A673 (cell line): ENCODE measurements at regions not wholly inside any gene's neighbourhood (a gene's known extent, or its start where the extent isn't known, plus 50 kb on each side); places are given as distances from the start of the nearest gene placed in this dataset.

Experiments used
- BruUV-seq: library from RNA; stranded (reverse); fragments of 400-500 nt; replicated peaks from 2 replicates; lab custom pipeline; 2021; lab: Mats Ljungman, UMichigan
- CTCF ChIA-PET: fragments of 300-600 bp; sonication (Branson Sonifier 250); formaldehyde crosslinking; loops from one replicate; lab custom pipeline; 2022; ENCODE audit warnings: antibody characterized with exemption; lab: Charles Lee
- POLR2A ChIA-PET: fragments of 300-600 bp; sonication (Branson Sonifier 250); formaldehyde crosslinking; loops from one replicate; lab custom pipeline; 2022; ENCODE audit warnings: antibody characterized with exemption; ENCODE audit not compliant: low non-redundant PET; lab: Charles Lee
- DNase-seq: peaks from one replicate; pipeline ENCODE4 v3.0.0-alpha.2; 2015; ENCODE audit warnings: low spot score
- H3K27ac ChIP-seq: fragments of 200-600 bp; sonication (generic); 2 replicates; pipeline ENCODE4 v1.5.1; 2016; ENCODE audit warnings: mixed run types, low read depth, mild to moderate bottlenecking, mixed read lengths, antibody characterized with exemption, low read length; ENCODE audit not compliant: poor library complexity, severe bottlenecking
- H3K27me3 ChIP-seq: fragments of 200-600 bp; sonication (generic); replicated peaks from 2 replicates; pipeline ENCODE4 v1.6.1; 2017; ENCODE audit warnings: mixed run types, low read depth, mild to moderate bottlenecking, mixed read lengths, antibody characterized with exemption, low read length; ENCODE audit not compliant: insufficient read depth, poor library complexity
- H3K36me3 ChIP-seq: fragments of 200-600 bp; sonication (generic); 2 replicates; pipeline ENCODE4 v1.6.1; 2016; ENCODE audit warnings: mixed run types, mild to moderate bottlenecking, mixed read lengths, antibody characterized with exemption, low read length; ENCODE audit not compliant: insufficient read depth, poor library complexity, severe bottlenecking
- H3K4me1 ChIP-seq: fragments of 200-600 bp; sonication (generic); 2 replicates; pipeline ENCODE4 v1.6.1; 2017; ENCODE audit warnings: mixed run types, mild to moderate bottlenecking, mixed read lengths, antibody characterized with exemption, low read length; ENCODE audit not compliant: insufficient read depth, poor library complexity, severe bottlenecking
- H3K4me3 ChIP-seq: fragments of 200-600 bp; sonication (generic); 2 replicates; pipeline ENCODE4 v1.5.1; 2016; ENCODE audit warnings: low read depth, mixed run types, mild to moderate bottlenecking, mixed read lengths, low read length; ENCODE audit not compliant: poor library complexity, severe bottlenecking
- H3K9me3 ChIP-seq: fragments of 200-600 bp; sonication (generic); 2 replicates; pipeline ENCODE4 v1.6.1; 2016; ENCODE audit warnings: mixed run types, low read depth, mild to moderate bottlenecking, mixed read lengths, antibody characterized with exemption, low read length; ENCODE audit not compliant: poor library complexity, severe bottlenecking
- CTCF ChIP-seq: fragments of 300-800, 200-600 bp; sonication (generic); conservative IDR thresholded peaks from 2 replicates; pipeline ENCODE4 v1.5.1; 2017; ENCODE audit warnings: low read depth, mild to moderate bottlenecking, antibody characterized with exemption, low read length, moderate library complexity, mixed read lengths
- EZH2 ChIP-seq: fragments of 200-600 bp; sonication (generic); IDR thresholded peaks from 2 replicates; pipeline ENCODE4 v1.6.1; 2017; ENCODE audit warnings: borderline replicate concordance, low read depth, mild to moderate bottlenecking, mixed read lengths, antibody characterized with exemption, low read length; ENCODE audit not compliant: poor library complexity, severe bottlenecking
- intact Hi-C: fragments of 100-400 bp; cut with micrococcal nuclease; formaldehyde crosslinking; loops from one replicate; pipeline ENCODE4 v1.10.0; 2022; ENCODE audit not compliant: unreplicated experiment

GRCh38 chr4:45324455-45325417 lies 598.4 kb upstream of the GNPDA2 start:
- no peak for TF ChIP-seq CTCF
- no peak for TF ChIP-seq EZH2
- POLR2A ChIA-PET = no interaction called here
- intact Hi-C loops = no loop called here
- no TSS peak for BruUV-seq
- Histone ChIP-seq H3K36me3 (no peaks in the 10 kb centered on the region), H3K4me3 (no peak overlapping the region), H3K27me3 (no peaks in the 10 kb centered on the region), H3K27ac (no peak overlapping the region), H3K9me3 (no peaks in the 10 kb centered on the region), H3K4me1 (no peaks in the 10 kb centered on the region)
- no peak for DNase-seq
- CTCF ChIA-PET = no interaction called here

GRCh38 chr4:45323453-45324058 lies 597.2 kb upstream of the GNPDA2 start:
- TF ChIP-seq CTCF (no peak), EZH2 (no peak)
- ChIA-PET CTCF (no interaction called here), POLR2A (no interaction called here)
- BruUV-seq = no TSS peak
- no peak for DNase-seq
- intact Hi-C loops = no loop called here
- H3K4me3 ChIP-seq = no peak overlapping the region
- H3K27me3 ChIP-seq = no peaks in the 10 kb centered on the region
- H3K36me3 ChIP-seq = no peaks in the 10 kb centered on the region
- no peaks in the 10 kb centered on the region for H3K4me1 ChIP-seq
- no peak overlapping the region for H3K27ac ChIP-seq
- H3K9me3 ChIP-seq = no peaks in the 10 kb centered on the region

- Histone ChIP-seq H3K9me3 (no peaks in the 10 kb centered on the region), H3K36me3 (no peaks in the 10 kb centered on the region), H3K27me3 (no peaks in the 10 kb centered on the region), H3K4me1 (no peaks in the 10 kb centered on the region), H3K27ac (no peak overlapping the region), H3K4me3 (no peak overlapping the region)
- TF ChIP-seq EZH2 = no peak
- TF ChIP-seq CTCF = no peak
- intact Hi-C loops = no loop called here
- ChIA-PET POLR2A (no interaction called here), CTCF (no interaction called here)
- no TSS peak for BruUV-seq
- no peak for DNase-seq
These were observed 591.4 kb upstream of the GNPDA2 start for GRCh38 chr4:45317739-45318138.
